Kidney (tissue), 13 donors: ENCODE measurements at regions not wholly inside any gene's neighbourhood (a gene's known extent, or its start where the extent isn't known, plus 50 kb on each side); places are given as distances from the start of the nearest gene placed in this dataset.

Experiments
- DNase-seq, 5 donors: peaks; one replicate each; pipeline ENCODE4 v3.0.0-alpha.2; 2013 to 2020
- FAIRE-seq: peaks from 2 replicates; lab custom pipeline; 2012; peaks lifted over from hg19 to GRCh38; lab: Jason Lieb, UNC
- H3K27ac ChIP-seq, 2 donors: one replicate each; pipeline ENCODE4 v1.7.0; 2013; ENCODE audit warnings: low read depth in 2 of 2, low read length in 2 of 2, inconsistent platforms in 1 of 2
- H3K27me3 ChIP-seq: one replicate; pipeline ENCODE4 v1.7.1; 2013; ENCODE audit warnings: low read length, inconsistent platforms; ENCODE audit not compliant: control insufficient read depth, insufficient read depth
- H3K36me3 ChIP-seq, 3 donors: one replicate each; pipeline versions ENCODE4 v1.7.0 to v1.7.1; 2013; ENCODE audit warnings: low read length in 3 of 3, control low read depth in 1 of 3, inconsistent platforms in 1 of 3; ENCODE audit not compliant: insufficient read depth in 3 of 3, control insufficient read depth in 2 of 3
- H3K4me1 ChIP-seq, 3 donors: one replicate each; pipeline versions ENCODE4 v1.7.0 to v1.7.1; 2013; ENCODE audit warnings: low read length in 3 of 3, inconsistent platforms in 1 of 3, low read depth in 1 of 3; ENCODE audit not compliant: control insufficient read depth in 2 of 3, insufficient read depth in 2 of 3
- H3K4me3 ChIP-seq, 3 donors: one replicate each; pipeline versions ENCODE4 v1.7.0 to v1.8.1; 2013; ENCODE audit warnings: low read length in 3 of 3, control low read depth in 1 of 3, inconsistent platforms in 1 of 3
- H3K9ac ChIP-seq, 3 donors: one replicate each; pipeline versions ENCODE4 v1.7.0 to v1.7.1; 2013; ENCODE audit warnings: low read length in 3 of 3, control low read depth in 1 of 3, inconsistent platforms in 1 of 3
- H3K9me3 ChIP-seq, 3 donors: one replicate each; pipeline versions ENCODE4 v1.7.0 to v1.7.1; 2013; ENCODE audit warnings: low read length in 3 of 3, control low read depth in 1 of 3, inconsistent platforms in 1 of 3; ENCODE audit not compliant: control insufficient read depth in 2 of 3, insufficient read depth in 1 of 3
- intact Hi-C: fragments of 100-400 bp; cut with DNase I; formaldehyde crosslinking; loops from one replicate; pipeline ENCODE4 v1.11.1; 2022
- TF ChIP-seq, protein P1 (sequence below): IDR thresholded peaks from 3 replicates; pipeline ENCODE4 v1.5.1; 2012; ENCODE audit warnings: mild to moderate bottlenecking, moderate library complexity, borderline replicate concordance; ENCODE audit not compliant: insufficient read depth; ENCODE audit errors: extremely low read depth
- donor health status: control.
- donor health status: control.
- donor health status: control.
- donor health status: control.
- donor health status: control.
- donor health status: DM: yes; HTN: yes; CAD: no.
- donor health status: Normal renal cell carcinoma (clear cell type).

DNA sequence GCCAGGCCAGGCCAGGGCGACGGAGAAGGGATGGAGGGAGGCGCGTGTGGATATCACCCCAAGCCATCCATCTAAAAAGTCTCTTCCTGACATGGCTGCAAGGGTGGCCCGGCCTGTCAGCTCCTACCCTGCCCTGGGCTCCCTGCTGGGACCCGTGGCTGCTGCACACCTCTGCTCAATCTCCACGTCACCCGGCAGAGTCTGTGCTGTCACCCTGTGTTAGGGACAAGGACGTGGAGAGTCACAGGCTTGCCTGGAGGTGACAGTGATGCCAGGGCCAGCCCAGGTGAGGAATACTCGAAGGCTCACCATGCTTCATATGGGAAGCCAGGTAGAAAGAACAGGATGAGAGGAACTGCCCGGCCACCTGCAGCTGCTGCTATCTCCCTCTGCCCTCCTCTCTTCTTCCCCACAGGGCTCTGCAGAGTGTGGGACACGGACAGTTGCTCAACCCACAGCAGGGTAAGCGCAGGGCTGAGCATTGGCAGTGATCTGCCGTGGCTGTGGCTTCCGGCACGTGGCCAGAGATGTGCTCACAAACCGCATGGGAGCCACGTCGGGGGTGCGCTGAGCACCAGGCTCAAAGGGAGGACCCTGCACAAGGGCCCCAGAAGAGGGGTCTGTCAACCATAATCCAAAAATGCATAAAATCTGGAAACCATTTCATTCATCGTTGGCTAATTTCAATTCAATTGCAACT lies 214.3 kb downstream of the DLL1 start:
- no peaks in the 10 kb centered on the region for H3K4me1 ChIP-seq
- FAIRE-seq, result no peak
- DNase-seq, result peak in 2 of 5 donors; percentile 22 to 53
- H3K9me3 ChIP-seq, result no peaks in the 10 kb centered on the region
- no peaks in the 10 kb centered on the region for H3K36me3 ChIP-seq
- TF ChIP-seq, protein P1, sequence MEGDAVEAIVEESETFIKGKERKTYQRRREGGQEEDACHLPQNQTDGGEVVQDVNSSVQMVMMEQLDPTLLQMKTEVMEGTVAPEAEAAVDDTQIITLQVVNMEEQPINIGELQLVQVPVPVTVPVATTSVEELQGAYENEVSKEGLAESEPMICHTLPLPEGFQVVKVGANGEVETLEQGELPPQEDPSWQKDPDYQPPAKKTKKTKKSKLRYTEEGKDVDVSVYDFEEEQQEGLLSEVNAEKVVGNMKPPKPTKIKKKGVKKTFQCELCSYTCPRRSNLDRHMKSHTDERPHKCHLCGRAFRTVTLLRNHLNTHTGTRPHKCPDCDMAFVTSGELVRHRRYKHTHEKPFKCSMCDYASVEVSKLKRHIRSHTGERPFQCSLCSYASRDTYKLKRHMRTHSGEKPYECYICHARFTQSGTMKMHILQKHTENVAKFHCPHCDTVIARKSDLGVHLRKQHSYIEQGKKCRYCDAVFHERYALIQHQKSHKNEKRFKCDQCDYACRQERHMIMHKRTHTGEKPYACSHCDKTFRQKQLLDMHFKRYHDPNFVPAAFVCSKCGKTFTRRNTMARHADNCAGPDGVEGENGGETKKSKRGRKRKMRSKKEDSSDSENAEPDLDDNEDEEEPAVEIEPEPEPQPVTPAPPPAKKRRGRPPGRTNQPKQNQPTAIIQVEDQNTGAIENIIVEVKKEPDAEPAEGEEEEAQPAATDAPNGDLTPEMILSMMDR, result no peak
- H3K27me3 ChIP-seq, result no peaks in the 10 kb centered on the region
- H3K9ac ChIP-seq, result no peak overlapping the region
- intact Hi-C loops, result no loop called here
- H3K4me3 ChIP-seq, result no peak overlapping the region
- H3K27ac ChIP-seq, result no peak overlapping the region

DNA sequence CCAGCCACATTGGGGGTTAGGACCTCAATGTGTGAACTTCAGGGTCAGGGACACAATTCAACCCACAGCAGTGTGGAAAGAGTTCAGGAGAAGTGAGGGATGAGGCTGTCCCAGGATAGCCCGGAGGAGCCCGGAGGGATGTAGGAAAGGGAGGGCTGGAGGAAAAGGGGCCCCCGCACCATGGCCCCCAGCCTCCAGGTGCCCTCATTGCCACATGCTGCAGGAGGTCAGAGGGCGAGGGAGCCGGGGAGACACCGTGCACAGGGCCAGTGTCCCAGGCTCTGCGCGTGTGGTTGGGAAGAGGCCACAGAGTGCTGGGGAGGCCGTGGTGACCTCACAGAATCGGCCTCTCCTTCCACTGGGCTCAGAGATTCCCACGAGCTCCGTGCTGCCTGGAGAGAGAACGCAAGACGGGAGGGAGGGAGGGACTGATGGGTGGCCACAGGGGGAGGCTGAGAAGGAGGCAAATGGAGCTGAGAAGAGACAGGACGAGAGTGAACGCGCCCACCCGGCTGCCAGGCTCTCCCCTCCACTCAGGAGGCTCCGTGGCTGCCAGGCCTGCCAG lies 215.1 kb downstream of the DLL1 start:
- Histone ChIP-seq H3K9ac (no peak overlapping the region), H3K36me3 (no peaks in the 10 kb centered on the region), H3K4me1 (no peaks in the 10 kb centered on the region), H3K27ac (no peak overlapping the region), H3K9me3 (no peaks in the 10 kb centered on the region), H3K4me3 (no peak overlapping the region), H3K27me3 (no peaks in the 10 kb centered on the region)
- FAIRE-seq, result no peak
- intact Hi-C loops, result no loop called here
- TF ChIP-seq, protein P1, result no peak
- DNase-seq, result peak in 2 of 5 donors; percentile 37 to 73

DNA sequence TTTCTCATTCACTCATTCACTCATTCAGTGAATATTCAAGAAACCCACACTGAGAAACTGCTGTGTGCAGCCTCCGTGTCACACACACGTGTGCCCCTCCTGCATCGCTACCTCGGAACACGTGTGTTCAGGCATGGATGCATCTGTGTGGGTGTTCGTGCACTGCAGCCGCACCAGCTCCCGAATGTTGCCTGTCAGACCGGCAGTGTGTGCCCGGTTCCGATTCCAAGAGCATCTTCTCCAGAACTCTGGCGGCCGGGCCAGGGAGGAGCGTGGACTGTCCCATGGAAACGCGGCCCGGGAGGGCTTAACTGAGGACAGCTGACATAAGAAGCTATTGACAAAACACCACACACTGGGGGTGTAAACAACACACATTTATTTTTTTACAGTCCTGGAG lies 216.0 kb downstream of the DLL1 start:
- H3K9me3 ChIP-seq, result peaks cover 0 to 3% (median 0%) of the 10 kb centered on the region in 3 donors
- H3K9ac ChIP-seq, result no peak overlapping the region
- H3K27me3 ChIP-seq, result no peaks in the 10 kb centered on the region
- no peaks in the 10 kb centered on the region for H3K4me1 ChIP-seq
- TF ChIP-seq, protein P1, result no peak
- intact Hi-C loops, result no loop called here
- no peaks in the 10 kb centered on the region for H3K36me3 ChIP-seq
- no peak overlapping the region for H3K27ac ChIP-seq
- FAIRE-seq (no peak), DNase-seq (peak in 2 of 5 donors; percentile 25 to 51)
- no peak overlapping the region for H3K4me3 ChIP-seq
